Loucy (cell line): ENCODE measurements at regions not wholly inside any gene's neighbourhood (a gene's known extent, or its start where the extent isn't known, plus 50 kb on each side); places are given as distances from the start of the nearest gene placed in this dataset.

Source experiments
- EZH2phosphoT487 ChIP-seq: fragments of 200-600 bp; IDR thresholded peaks from 2 replicates; pipeline ENCODE4 v1.6.1; 2018; ENCODE audit warnings: antibody characterized with exemption, mild to moderate bottlenecking, moderate library complexity, borderline replicate concordance
- TF ChIP-seq, protein P1 (sequence below): fragments of 200-600 bp; sonication (generic); conservative IDR thresholded peaks from 2 replicates; pipeline ENCODE4 v1.5.1; 2014; ENCODE audit warnings: mild to moderate bottlenecking, antibody characterized with exemption, low read length

DNA sequence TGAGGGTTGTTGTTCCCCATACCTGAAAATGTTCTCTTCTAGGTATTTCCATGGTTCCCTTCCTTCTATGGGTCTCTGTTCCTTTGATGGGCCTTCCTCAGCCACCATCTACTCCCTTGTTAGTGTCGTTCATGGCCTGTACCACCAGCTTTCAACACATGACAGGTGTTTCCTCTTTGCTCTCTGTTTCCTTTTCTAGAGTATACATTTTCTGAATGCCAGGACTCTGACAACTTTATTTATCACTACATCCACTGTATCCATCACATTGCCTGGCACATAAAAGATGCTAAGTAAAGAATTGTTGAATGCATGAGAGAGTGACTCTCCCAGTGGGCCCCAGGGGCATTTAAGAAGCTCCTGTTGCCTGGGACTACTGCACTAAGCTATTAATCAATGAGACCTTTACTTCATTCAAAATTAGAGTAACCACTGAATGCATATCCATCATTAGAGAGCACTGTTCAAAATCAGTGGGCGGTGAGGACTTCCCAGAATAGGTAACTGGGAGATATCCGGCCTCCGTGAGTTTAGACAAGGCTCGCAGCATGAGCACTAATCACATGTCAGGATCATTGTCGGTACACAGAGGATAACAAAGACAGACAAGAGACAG lies 255.0 kb downstream of the CBLN1 start:
- TF ChIP-seq, protein P1, sequence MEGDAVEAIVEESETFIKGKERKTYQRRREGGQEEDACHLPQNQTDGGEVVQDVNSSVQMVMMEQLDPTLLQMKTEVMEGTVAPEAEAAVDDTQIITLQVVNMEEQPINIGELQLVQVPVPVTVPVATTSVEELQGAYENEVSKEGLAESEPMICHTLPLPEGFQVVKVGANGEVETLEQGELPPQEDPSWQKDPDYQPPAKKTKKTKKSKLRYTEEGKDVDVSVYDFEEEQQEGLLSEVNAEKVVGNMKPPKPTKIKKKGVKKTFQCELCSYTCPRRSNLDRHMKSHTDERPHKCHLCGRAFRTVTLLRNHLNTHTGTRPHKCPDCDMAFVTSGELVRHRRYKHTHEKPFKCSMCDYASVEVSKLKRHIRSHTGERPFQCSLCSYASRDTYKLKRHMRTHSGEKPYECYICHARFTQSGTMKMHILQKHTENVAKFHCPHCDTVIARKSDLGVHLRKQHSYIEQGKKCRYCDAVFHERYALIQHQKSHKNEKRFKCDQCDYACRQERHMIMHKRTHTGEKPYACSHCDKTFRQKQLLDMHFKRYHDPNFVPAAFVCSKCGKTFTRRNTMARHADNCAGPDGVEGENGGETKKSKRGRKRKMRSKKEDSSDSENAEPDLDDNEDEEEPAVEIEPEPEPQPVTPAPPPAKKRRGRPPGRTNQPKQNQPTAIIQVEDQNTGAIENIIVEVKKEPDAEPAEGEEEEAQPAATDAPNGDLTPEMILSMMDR = no peak
- no peak for TF ChIP-seq EZH2phosphoT487
